GM18858 (cell line): ENCODE measurements at regions not wholly inside any gene's neighbourhood (a gene's known extent, or its start where the extent isn't known, plus 50 kb on each side); places are given as distances from the start of the nearest gene placed in this dataset.

Source experiments
- ATAC-seq: cut with Tn5 transposase; IDR thresholded peaks from one replicate; pipeline ENCODE4 v1.9.1; 2021; ENCODE audit not compliant: unreplicated experiment

DNA sequence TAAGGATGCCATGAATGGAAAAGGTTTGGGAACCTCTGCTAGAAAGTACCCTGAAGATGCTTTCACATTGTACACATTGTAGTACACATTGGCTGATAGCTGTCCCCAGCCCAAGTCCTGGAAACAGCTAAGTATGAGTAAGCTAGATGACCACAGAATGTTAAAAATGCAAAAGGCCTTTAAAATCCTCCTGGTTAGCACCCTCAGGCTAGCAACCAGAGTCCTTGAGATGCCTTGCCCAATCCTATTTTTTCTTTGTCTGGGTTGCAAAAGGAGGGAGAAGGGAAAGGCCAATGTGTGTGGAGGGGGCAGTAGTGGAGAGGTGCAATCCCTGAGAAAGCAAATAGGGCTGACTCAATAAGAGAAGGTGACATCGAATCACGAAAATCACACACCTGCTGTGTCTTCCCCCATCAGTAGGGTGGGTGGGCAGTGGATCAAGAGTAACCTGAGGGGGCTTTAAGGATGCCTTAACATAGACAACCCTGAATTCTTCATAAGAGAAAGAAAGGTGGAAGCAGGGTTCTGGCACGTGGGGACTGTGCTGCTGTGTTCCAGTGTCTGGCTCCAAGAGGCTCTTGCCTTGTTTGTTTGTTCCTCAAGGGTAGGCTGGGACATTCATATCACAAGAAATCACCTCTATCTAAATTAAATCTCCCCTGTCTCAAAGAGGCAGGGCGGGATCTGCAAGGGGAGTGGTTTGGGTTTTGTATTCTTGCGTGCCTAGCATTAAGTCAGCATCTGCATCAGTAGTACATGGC is 266.2 kb upstream of the PLXNA2 start:
- no peak for ATAC-seq

- ATAC-seq, result no peak
Observed at GRCh38 chr1:208511242-208511860, 267.2 kb upstream of the PLXNA2 start.

- no peak for ATAC-seq
Observed at GRCh38 chr1:208513799-208514198, 269.6 kb upstream of the PLXNA2 start.

GRCh38 chr1:208515129-208515528 is 270.9 kb upstream of the PLXNA2 start:
- ATAC-seq, result no peak

- no peak for ATAC-seq
Observed at GRCh38 chr1:208516780-208517179, 272.6 kb upstream of the PLXNA2 start.

DNA sequence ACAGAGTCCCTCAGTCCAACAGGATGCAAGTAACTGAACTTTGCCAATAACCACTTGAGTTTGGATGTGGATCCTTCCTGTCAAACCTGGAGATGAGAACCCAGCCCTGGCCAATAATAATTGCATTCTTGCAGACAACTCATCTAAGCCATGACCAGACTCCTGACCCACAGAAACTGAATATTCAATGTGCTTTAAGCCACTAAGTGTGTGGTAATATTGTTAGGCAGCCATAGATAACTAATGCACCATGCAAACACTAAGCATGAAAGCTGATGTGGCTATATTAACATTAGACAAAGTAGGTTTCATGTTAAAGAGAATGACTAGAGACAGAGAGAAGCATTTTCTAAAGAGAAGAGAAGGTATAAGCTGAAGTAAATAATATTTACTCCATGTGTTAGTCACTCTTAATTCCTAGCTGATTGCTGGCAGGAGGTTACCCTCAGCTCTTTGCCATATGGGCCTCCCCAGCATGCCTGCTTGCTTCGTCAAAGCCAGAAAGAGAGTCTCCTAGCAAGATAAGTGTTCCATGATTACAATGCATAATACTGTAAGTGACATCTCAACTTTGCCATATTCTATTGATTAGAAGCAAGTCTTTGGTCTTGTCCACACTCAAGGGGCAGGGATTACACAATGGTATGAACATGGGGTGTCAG is 276.4 kb upstream of the PLXNA2 start:
- ATAC-seq, result no peak

DNA sequence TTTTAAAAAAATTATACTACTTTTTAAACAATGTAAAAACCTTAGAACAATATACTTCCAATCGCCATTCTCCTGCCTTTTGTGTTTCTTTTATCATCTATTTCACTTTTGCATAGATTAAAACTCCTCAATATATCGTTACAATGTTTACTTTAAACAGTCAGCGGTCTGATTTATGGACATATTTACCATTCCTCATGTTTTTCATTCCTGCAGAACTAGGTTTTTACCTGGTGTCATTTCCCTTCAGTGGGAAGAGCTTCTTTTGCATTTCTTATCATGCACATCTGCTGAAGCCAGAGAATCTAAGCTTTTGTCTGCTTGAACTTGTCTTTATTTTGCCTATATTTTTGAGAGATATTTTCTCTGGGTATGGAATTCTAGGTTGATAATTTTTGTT is 277.4 kb upstream of the PLXNA2 start:
- ATAC-seq, result no peak

DNA sequence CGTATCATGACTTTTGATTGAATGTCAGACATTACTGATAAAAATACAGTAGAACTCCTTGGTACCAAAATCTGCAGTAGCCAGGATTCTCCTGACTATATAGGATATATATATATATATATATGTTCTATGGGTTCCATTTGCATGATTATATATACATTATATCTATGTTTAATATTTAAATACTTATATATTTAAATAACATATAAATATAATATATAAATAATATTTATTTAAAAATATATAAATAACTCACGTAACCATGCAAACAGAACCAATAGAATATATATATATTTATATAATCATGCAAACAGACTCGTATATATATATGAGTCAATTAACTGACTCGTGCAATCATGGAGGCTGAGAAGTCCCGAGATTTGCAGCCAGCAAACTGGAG is 278.8 kb upstream of the PLXNA2 start:
- ATAC-seq, result no peak

GRCh38 chr1:208524376-208524775 is 280.2 kb upstream of the PLXNA2 start:
- no peak for ATAC-seq

DNA sequence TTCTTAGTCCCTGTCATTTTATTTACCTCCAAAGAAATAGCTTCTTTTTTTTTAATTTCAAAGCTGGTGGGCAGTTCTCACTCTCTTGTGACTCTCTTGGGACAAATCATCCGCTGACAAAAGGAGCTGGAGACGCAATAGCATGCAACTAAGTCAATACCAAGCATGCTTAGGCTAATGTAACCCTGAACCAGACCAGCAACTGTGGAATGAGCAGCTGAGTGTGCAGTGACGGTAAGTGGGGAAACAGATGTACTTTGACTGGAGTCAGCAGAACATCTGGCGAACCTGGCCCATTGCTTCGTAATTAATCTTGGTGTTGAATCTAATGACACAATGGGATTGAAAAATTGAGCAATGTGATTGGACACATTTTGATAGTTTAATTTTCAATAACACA is 280.7 kb upstream of the PLXNA2 start:
- no peak for ATAC-seq

GRCh38 chr1:208525417-208525816 is 281.2 kb upstream of the PLXNA2 start:
- no peak for ATAC-seq

- no peak for ATAC-seq
Observed at GRCh38 chr1:208526613-208527125, 282.5 kb upstream of the PLXNA2 start.

DNA sequence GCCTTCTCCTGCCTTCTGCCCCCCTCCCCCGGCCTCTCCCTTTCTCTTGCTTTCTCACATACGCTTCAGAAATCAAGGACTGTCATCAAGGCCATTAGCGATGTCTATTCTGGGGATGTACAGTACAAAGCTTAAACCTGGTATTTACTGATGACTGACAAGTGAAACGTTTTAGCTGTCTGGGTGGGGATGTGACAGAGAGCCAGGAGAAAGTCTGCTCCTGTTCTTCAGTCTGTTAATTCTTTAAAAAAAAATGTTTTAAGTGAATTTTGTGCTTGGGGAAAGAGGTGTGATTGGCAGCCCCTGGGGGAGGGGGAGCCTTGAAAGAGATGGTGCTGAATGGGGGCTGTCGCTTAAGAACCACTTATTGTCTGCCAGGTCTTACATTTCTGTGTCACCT is 283.0 kb upstream of the PLXNA2 start:
- ATAC-seq, result no peak

- ATAC-seq, result no peak
Observed at GRCh38 chr1:208528578-208529240, 284.5 kb upstream of the PLXNA2 start.

DNA sequence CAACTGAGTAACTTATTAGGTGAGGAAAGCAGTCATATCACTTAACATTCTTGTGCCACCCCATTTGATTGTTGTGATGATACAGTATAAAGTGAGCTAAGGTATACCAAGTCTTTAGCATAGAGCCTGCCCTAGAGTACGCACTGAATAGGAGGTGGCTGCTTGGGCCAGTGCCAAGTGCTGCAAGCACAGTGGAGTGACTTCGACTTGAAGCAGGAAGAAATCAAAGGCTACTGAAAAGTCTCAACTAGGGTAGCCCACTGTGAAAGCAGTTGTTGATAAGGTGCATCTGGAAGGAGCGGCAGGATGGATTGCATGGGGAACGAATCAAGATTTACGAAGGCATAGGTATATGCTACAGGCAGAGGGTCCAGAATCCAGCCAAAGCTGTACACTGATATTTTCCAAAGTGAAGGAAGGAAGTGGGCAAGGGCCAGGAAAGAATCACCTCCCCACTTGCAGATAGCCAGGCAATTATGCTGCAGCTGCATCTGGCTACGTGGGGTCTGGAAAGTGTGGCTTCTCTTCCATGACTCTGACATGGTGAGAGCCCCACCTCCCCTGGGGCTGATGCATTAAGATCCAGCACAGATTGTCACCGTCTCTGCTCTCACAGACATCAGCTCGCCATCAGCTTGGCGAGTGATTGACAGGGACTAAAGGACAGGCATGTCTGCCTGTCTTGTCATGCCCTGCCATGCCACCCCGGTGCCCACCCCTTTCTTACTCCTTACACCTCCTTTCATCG is 287.0 kb upstream of the PLXNA2 start:
- no peak for ATAC-seq

GRCh38 chr1:208533746-208534598 is 289.8 kb upstream of the PLXNA2 start:
- no peak for ATAC-seq

DNA sequence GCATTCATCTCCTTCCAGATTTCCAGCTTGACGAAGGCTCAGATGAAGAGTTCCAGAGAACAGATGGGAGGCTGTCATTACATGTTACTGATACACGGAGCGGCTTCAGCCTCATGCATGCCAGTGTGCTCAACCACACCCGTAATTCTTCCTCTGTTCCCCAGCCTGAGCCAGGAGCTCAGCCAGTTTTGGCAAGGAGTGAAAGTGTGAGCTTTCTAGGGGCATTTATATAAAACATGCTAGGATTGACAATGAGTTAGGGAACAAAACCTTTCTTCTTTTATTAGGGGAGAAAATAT is 290.4 kb upstream of the PLXNA2 start:
- no peak for ATAC-seq

DNA sequence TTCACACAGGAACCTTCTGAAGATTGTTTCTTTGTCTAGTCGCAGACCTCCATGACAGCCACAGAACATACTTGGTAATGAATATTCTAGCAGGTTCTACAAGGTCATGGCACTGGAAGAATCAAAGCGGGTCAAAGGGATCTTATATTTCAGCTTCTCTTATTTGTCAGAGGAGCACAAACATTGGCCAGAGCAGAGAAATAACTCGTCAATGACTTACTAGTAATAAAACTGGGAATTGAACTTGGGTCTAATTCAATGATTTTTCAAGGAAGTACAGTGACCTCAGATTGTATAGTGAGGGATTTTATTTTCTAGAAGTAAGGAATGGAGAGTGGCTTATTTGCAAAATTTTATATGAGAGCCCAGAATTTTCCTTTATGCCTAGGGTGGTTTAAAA is 290.8 kb upstream of the PLXNA2 start:
- ATAC-seq, result no peak

GRCh38 chr1:208535511-208535910 is 291.3 kb upstream of the PLXNA2 start:
- no peak for ATAC-seq

- ATAC-seq, result no peak
Observed at GRCh38 chr1:208536212-208536611, 292.0 kb upstream of the PLXNA2 start.
